ENCODE measurements at regions not wholly inside any gene's neighbourhood (a gene's known extent, or its start where the extent isn't known, plus 50 kb on each side); places are given as distances from the start of the nearest gene placed in this dataset.

DNA sequence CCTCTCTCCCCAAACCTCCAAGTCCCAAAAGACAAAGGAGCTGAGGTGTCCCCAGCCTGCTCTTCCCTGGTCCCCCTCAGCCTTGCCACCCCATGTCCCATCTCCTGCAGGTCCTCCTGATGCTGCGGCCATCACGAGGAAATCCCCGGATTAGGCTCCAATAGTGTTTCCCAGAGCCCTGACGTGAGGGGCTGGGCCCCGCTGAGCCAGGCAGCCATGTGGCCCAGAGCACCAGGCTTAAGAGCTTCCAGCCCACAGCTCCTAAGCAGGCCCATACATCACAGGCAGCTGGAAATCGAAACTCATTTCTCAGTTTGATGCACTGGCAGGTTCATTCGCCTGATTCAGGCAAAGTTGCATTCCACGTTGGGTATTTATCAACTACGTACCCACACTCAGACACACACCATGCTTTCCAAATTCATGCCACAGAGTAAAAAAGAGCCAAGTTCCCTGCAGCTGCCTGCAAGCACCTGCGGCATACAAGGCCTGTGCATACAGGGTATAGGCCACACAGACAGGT is 114.2 kb downstream of the CHST1 start:
- TF ChIP-seq, protein P1, sequence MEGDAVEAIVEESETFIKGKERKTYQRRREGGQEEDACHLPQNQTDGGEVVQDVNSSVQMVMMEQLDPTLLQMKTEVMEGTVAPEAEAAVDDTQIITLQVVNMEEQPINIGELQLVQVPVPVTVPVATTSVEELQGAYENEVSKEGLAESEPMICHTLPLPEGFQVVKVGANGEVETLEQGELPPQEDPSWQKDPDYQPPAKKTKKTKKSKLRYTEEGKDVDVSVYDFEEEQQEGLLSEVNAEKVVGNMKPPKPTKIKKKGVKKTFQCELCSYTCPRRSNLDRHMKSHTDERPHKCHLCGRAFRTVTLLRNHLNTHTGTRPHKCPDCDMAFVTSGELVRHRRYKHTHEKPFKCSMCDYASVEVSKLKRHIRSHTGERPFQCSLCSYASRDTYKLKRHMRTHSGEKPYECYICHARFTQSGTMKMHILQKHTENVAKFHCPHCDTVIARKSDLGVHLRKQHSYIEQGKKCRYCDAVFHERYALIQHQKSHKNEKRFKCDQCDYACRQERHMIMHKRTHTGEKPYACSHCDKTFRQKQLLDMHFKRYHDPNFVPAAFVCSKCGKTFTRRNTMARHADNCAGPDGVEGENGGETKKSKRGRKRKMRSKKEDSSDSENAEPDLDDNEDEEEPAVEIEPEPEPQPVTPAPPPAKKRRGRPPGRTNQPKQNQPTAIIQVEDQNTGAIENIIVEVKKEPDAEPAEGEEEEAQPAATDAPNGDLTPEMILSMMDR (conservative IDR thresholded peaks at IDR 0.05), result no peak
- no peak for TF ChIP-seq ZFX (IDR thresholded peaks at IDR 0.05)

Data from C4-2B (cell line).